ENCODE measurements at regions not wholly inside any gene's neighbourhood (a gene's known extent, or its start where the extent isn't known, plus 50 kb on each side); places are given as distances from the start of the nearest gene placed in this dataset.
A peak's percentile ranks its signal among the peaks of the same experiment; 100 is the strongest.

DNA sequence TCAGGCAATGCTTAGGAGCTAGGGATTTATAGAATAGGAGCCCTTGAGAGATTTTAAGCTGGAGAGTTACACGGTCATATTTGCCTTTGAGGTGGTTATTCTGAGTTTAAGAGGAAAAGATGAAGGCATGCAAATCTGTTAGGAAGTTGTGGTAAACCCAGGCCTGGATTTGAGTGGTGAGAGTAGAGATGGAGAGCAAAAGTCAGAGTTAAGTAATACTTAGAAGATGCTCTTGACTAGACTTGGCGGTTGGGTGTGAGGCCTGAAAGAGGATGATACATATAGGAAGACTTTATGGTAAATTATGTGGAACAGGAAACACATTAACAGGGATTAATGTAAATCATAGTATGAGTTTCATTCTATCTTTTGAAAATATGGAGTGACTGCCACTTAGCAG lies 136.0 kb upstream of the ARX start:
- Histone ChIP-seq H3K9me3 (replicated peaks in 1 of 3) (no peaks in the 10 kb centered on the region), H3K4me3 (no peak overlapping the region), H3K4me1 (replicated peaks in 1 of 2) (no peaks in the 10 kb centered on the region), H3K36me3 (replicated peaks in 1 of 2) (no peaks in the 10 kb centered on the region), H3K27ac (no peak overlapping the region), H3K27me3 (peaks cover 11% of the 10 kb centered on the region)
- no peak for DNase-seq
- intact Hi-C loops (cut with DNase I), result no loop called here
- TF ChIP-seq, protein P1, sequence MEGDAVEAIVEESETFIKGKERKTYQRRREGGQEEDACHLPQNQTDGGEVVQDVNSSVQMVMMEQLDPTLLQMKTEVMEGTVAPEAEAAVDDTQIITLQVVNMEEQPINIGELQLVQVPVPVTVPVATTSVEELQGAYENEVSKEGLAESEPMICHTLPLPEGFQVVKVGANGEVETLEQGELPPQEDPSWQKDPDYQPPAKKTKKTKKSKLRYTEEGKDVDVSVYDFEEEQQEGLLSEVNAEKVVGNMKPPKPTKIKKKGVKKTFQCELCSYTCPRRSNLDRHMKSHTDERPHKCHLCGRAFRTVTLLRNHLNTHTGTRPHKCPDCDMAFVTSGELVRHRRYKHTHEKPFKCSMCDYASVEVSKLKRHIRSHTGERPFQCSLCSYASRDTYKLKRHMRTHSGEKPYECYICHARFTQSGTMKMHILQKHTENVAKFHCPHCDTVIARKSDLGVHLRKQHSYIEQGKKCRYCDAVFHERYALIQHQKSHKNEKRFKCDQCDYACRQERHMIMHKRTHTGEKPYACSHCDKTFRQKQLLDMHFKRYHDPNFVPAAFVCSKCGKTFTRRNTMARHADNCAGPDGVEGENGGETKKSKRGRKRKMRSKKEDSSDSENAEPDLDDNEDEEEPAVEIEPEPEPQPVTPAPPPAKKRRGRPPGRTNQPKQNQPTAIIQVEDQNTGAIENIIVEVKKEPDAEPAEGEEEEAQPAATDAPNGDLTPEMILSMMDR (IDR thresholded peaks at IDR 0.05), result no peak
- TF ChIP-seq POLR2A (IDR thresholded peaks at IDR 0.05), result no peak
- 73 to 91% (median 86%) methylated on average over 2 of the region's 2 CpGs for WGBS, 4 donors

DNA sequence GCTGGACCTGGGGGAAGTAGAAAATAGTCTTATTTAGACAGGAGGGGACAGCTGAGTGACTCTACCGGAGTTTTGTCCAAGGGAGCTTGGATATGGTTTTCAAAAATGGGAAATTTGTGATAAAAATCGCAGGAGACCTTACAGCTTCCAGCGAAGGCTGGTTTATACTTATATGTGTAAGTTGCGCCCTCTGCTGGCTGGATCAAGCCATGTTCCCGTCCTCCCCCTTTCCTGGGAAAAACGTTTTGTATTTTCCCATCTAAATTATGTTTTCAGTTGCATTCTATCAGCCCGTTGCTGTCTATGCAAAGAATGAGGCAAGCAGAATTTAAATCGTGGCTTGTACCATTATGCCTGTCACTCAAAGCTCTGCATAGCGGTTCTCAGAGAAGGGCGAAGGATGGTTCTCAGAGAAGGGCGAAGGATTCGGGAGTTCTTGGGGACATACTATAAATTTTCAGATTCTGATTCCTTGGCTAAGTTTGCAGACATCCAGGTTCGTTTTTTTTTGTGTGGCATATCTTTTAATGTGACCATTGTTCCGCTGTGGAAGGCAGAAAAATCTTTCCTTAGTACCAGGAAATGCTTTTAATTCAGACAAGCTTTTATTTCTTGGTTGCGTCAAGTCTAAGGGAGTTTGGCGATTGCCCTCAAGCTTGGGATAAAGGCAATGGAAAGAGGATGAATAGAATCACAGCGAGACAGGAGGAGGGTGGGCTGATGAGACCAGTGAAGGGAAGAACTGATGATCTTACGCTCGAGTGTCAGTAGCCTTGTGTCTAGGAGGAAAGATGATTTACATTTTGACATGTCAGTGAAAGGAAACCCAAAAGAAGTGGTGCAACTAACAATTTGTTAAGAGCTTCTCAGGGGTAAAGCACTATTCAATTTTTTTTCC lies 128.5 kb upstream of the ARX start:
- H3K4me3 ChIP-seq, result no peak overlapping the region
- H3K27ac ChIP-seq, result no peak overlapping the region
- WGBS, 4 donors, result 14 to 20% (median 18%) methylated on average over 18 to 19 of the region's 19 CpGs
- H3K4me1 ChIP-seq (replicated peaks in 1 of 2), result no peaks in the 10 kb centered on the region
- intact Hi-C loops (cut with DNase I), result loop anchor here in 1 of 2 donors (5.0 kb wide), 1 partner anchor 392 kb away; no protein-coding TSS in a partner anchor
- peak; percentile 47 to 80 (median 70) for DNase-seq
- no peaks in the 10 kb centered on the region for H3K36me3 ChIP-seq (replicated peaks in 1 of 2)
- H3K9me3 ChIP-seq (replicated peaks in 1 of 3), result no peaks in the 10 kb centered on the region
- H3K27me3 ChIP-seq, result peaks cover 13% of the 10 kb centered on the region
- TF ChIP-seq, protein P1 (IDR thresholded peaks at IDR 0.05), result peak; percentile 54 to 87 (median 67)
- TF ChIP-seq POLR2A (IDR thresholded peaks at IDR 0.05), result no peak

DNA sequence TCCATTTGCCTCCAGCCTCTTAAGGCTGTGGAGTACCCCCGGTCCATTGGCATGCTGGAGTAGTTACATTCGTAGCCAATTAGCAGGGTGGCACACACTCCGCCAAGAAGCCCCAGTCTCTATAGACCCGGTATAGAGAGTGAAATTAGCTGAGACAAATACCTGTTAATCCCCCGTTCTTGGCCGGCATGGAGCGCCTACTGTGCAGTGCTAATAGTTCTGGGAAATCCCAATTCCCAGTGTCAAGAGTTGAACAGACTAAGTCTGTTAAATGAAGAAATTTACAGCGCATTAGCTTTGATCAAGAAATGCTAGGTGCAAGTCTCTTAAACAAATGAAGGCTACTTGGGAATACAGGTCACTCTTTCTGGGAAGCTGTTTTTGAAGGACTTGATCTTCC lies 127.8 kb upstream of the ARX start:
- Histone ChIP-seq H3K27me3 (peaks cover 13% of the 10 kb centered on the region), H3K4me1 (replicated peaks in 1 of 2) (no peaks in the 10 kb centered on the region), H3K27ac (no peak overlapping the region), H3K9me3 (replicated peaks in 1 of 3) (no peaks in the 10 kb centered on the region), H3K4me3 (no peak overlapping the region), H3K36me3 (replicated peaks in 1 of 2) (no peaks in the 10 kb centered on the region)
- TF ChIP-seq POLR2A (IDR thresholded peaks at IDR 0.05), result no peak
- intact Hi-C loops (cut with DNase I), result loop anchor here in 1 of 2 donors (5.0 kb wide), 1 partner anchor 391 kb away; no protein-coding TSS in a partner anchor
- WGBS, 4 donors, result 63 to 81% (median 68%) methylated on average over 8 of the region's 8 CpGs
- no peak for DNase-seq

DNA sequence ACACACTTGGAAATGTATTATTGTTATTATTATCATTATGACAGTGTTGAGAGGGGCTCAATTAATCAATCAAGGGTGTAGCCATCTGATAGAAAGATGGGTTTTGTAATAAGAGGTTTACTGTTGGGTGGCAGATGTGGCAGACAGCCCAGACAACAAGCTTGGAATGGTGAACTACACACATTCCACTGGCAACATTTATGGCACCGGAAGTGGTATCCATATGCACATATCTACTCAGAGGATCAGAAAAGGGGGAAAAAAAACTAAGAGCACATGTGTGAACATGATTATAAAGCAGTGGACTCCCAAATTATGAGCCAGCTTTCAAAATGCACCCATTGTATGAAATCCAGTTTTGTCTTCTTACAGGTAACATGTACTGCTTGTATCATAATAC lies 125.9 kb upstream of the ARX start:
- Histone ChIP-seq H3K4me3 (no peak overlapping the region), H3K27ac (no peak overlapping the region), H3K36me3 (replicated peaks in 1 of 2) (no peaks in the 10 kb centered on the region), H3K4me1 (replicated peaks in 1 of 2) (no peaks in the 10 kb centered on the region), H3K9me3 (replicated peaks in 1 of 3) (no peaks in the 10 kb centered on the region), H3K27me3 (peaks cover 24% of the 10 kb centered on the region)
- no peak for DNase-seq
- WGBS, 4 donors, result 53 to 93% (median 76%) methylated on average over 1 of the region's 1 CpG
- TF ChIP-seq POLR2A (IDR thresholded peaks at IDR 0.05), result no peak
- TF ChIP-seq, protein P1 (IDR thresholded peaks at IDR 0.05), result no peak
- intact Hi-C loops (cut with DNase I), result loop anchor here in 1 of 2 donors (5.0 kb wide), 1 partner anchor 389 kb away; no protein-coding TSS in a partner anchor
